NOMO-1 treated with DMSO at 0.1 percent for 48 hours (cell line): ENCODE measurements at regions not wholly inside any gene's neighbourhood (a gene's known extent, or its start where the extent isn't known, plus 50 kb on each side); places are given as distances from the start of the nearest gene placed in this dataset.

ENCODE experiments used
- DNase-seq: peaks from one replicate; lab custom pipeline; 2025; ENCODE audit not compliant: unreplicated experiment; lab: John Stamatoyannopoulos, UW

DNA sequence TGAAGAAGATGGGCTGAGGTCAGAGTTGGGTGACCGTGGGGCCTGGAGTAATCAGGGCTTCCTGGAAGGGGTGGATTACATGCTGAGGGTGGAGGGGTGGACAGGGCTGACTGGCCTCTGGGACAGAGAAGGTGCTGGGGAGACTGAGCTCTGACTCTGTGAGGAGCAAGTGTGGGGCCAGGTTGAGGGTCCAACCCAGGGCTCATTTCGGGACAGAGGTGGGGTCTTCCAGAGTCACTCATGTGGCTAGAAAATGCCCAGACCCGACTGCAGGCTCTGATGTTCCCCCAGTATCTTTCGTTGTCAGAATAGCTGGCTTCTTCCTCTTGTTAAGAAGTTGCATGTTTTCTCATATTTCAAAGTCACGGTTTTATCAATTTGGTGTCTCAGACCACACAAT is 311.8 kb downstream of the PTPRU start:
- no peak for DNase-seq

DNA sequence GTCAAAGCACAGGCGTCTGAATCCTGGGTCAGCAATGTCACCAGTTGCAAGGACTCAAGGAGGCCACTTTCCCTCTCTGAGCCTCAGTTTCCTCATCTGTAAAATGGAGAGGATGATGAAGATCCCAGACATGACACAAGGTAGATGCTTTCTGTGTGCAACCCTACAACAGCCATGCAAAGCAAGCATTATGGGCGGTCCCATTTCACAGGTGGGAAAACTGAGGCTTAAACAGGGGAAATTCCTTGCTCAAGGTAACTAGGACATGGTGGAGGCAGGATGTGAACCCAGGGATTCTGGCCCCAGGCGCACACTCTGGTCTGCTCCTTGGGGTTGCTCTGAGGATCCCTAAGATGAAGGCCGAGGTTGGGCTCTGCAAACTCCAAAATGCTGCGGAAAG is 311.0 kb downstream of the PTPRU start:
- DNase-seq: no peak

DNA sequence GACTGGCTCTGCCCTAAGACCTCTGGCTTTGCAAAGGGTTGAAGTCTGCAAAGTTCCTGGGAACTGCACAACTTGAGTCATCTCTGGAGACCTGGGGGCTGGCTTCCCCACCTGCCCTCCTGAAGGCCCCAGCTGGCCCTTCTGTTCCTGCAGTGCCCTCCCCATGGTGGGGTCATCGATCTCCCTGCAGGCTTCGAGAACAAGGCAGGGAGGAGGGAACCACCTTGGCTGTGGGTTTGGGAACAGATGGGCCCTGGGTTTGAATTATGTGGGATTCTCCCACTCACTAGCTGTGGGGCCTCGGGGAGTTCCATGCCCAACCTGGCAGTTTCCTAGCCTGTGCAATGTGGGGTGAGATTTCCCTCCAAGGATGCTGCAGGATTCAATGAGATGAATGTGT is 310.2 kb downstream of the PTPRU start:
- no peak for DNase-seq

DNA sequence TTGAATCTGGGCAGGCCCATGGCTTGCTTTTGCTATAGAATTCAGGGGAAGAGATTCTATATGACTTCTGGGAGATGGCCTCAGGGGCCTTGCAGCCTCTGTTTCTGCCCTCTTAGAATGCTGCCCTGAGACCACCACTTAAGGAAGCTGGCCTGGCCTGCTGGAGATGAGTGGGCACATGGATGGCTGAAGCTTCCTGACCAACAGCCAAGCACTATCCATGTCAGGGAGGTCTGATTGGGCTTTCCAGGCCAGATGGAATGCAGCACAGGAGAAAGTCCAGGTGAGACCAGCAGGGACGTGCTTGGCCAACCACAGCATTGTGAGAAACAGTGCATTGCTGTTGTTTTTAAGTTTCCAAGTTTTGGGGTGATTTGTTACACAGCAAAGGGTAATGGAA is 308.1 kb downstream of the PTPRU start:
- DNase-seq: no peak

DNA sequence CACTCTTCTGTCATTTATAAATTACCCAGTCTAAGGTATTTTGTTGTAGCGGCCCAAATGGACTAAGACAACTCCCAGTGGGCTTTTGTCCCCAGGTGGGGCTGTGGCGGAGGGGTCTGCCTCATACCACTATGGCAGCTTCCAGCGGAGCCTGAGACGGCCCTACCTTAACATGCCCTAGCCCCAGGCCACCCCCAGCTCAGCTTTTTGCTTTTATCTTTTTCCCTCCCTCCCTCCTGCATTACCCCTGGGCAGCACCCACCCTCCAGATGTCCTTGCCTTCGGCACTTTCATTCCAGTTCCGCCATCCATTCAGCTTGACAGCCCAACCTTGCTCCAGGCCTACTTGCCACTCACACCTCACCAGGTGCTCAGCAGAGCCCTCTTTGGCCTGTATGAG is 307.3 kb downstream of the PTPRU start:
- DNase-seq: no peak

DNA sequence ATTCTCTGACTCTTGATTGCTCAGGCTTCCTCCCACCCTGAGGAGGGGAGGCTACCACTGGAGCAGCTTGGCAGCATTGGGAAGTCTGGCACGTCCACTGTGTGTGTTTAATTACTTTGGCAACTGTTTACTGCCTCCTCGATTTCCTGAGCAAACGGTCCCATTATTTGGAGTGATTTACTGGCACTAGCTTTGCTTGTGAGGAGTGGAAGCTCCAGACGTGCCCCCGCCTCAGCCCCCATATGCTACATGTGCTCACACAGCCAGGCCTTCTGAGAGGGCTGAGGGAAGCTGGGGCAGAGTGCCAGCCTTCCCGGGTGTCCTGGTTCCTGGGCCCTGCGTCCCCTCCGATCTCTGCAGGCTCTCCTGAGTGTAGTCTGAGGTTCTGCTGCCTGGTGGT is 306.2 kb downstream of the PTPRU start:
- DNase-seq: no peak

DNA sequence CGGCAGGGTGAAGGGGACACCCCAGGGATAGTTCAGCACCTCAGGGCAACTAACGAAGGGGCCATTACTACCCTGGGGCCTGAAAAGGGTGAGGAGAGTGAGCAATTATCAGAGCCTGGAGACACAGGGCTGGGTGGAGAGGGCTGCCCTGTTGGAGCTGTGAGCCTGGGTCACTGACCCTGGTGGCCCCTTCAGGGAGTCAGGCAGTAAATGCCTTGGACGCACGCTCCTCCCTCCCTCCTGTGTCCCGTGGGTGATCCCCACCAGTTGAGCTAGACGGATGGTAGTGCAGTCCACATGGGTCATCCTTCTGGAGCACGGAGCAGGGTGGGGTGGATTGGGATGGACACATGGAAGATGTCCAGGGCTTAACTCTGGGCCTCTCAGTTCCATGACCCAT is 305.3 kb downstream of the PTPRU start:
- DNase-seq: no peak

DNA sequence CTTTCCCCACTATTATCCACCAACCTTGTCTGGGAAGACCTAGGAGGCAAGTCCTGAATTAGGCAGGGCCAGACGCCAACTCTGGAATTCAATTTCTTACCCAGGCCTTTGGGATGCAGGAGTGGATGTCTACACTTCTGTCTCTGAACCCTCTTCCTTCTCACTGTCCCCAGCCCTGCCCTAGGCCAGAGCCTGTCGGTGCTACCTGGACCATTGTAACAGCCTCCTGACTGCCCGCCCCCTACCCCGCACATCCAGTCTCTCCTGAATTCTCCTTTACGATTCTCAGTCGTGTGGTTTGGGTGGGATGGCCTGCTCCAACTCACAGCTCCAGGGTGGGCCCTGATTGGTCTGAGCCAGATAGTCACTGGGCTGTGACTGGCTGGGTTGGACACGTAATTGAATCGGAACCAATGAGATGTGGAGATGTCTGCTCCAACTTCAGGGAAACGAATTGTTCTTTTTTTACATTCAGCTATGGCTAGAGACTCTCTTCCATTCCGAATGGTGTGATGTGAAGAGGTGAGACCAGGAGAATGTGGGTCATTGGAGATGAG is 304.6 kb downstream of the PTPRU start:
- no peak for DNase-seq

DNA sequence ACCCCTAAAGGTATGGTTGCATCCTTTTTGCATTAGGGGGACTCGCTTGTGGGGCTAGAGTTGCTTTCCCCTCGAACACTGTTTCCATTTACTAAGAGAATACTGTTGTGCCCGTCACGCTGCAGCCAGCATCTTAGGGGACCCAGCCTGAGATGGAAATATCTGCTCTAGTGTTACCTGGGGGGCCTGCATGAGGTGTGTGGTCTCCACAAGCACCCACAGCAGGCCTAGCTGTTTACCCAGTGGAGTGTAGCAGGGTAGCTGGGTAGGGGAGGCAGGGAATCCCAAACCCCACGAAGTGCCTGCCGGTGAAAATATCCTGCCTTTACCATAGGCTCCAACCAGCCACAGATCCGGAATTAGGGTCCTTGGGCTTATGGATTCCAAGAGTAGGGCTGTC is 303.6 kb downstream of the PTPRU start:
- DNase-seq: no peak

DNA sequence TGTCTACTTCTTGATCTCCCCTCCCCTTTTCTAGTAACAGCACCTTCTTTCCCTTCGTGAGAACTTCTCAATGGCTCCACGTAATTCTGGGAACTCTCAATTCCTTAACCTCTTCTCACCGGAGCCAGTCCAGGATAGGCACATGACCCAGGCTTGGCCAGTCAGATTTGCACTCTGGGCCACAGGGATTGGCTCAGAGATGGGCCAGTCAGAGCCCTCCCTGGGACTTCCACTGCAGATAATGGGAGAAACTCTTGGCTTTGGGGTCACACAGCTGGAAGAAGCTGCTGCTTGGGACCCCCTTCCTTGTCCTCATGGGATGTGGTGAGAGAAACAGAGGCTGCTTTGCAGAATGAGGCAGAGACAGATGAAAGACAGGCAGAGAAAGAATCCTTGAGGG is 302.3 kb downstream of the PTPRU start:
- no peak for DNase-seq

DNA sequence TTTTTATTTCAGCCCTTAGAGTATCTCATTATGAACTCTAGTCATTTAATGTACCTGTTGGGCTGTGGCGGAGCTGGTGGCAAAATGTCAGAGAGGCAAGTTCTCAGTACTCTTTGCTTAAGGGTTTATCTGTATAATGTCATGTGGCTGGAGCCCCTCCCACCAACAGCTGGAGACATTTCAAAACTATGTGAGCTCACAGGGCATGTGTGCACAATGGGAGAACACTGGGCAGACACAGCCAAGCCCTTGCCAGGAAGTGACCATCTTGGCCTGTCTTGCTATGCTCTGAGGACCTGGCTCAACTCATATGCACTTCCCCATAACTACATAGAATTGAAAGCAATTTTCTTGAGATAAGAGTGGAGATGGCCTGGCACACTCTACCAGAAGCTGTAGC is 296.4 kb downstream of the PTPRU start:
- no peak for DNase-seq

DNA sequence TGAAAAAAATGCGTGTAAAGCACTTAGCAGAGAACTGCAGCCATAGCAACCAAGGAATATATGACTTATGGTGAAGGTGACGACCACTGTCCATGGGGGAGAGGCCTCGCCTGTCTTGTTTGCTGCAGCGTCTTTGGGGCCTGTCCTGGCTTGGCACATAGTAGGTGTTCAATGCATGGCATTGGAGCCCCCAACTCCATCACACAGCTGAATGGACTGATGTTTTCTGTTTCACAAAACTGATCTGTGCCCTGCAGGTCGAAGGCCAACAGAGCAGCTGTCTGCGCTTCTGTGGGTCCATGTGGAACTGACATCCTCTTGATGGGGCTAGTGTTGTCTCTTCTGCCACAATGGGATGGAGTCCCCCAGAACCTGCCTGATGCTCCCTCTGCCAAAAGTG is 296.0 kb downstream of the PTPRU start:
- no peak for DNase-seq

DNA sequence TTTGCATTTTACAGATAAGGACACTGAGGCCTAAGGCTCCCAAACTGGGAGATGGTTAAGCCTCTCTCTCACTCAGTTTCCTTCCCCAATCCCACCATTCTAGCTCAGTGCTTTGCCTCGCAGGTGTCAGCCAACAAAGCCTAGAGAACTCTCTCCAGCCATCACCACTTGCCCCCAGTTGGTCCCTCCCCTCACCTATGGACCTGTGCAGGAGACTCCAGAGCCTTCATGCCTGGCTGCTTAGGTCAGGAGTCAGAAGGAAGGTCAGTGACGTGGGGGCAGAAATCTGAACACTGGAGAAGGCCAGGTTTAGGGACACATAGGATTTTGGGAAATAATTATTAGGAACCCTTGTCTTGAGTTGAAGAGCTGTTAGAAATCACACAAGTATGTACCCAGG is 295.3 kb downstream of the PTPRU start:
- DNase-seq: no peak

DNA sequence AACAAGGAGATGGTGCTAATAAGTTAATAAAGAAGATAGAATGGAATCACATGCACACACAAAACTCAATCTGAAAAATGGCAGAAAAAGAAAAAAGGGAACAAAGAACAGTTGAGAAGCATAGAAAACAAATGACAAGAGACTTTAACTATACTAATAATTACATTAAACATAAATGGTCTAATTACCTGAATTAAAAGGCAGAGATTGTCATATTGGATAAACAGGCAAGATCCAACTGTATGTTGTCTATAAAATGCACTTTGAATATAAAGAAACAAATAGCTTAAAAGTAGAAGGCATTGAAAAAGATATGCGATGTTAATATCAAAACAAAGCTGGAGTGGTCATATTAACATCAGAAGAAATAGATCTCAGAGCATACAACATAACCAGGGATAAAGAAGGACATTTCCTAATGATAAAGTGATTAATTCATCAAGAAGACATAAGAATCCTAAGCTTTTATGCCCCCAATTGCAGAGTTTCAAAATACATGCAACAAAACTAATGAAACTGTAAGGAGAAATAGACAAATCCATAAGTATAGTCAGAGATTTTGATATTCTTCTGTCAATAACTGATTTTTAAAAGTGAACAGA is 293.5 kb downstream of the PTPRU start:
- DNase-seq: no peak

DNA sequence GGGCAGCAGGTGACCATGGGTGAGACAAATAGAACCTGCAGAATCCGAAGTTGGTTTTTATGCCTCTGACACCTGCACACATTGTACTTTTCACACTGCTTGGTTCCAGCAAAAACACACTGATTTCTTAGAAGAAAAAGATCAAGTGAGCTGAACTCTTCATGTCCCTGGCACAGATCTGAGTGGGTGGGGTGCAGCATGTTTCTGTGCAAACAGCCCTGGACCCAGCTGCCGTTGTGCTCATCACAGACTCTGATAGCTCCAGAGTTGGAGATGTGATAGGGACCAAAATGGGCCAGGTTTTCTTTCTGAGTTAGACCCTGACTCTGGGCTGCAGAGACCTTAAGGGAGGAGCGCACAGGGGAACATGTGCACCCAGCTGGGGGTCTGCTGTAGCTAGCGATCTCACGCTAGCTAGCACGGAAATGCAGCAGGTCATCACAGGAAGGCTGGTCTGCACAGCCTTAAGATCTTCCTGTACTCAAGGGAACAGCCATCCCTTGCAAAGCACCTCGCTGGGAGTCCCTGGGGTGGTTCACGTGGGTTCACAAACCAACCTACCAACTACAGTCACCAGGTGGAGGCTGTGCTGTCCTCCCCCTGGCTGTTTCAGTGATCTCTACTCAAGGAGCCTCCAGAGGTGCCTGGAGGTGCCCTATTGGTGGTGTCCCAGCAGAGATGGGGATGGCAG is 291.1 kb downstream of the PTPRU start:
- DNase-seq: no peak

DNA sequence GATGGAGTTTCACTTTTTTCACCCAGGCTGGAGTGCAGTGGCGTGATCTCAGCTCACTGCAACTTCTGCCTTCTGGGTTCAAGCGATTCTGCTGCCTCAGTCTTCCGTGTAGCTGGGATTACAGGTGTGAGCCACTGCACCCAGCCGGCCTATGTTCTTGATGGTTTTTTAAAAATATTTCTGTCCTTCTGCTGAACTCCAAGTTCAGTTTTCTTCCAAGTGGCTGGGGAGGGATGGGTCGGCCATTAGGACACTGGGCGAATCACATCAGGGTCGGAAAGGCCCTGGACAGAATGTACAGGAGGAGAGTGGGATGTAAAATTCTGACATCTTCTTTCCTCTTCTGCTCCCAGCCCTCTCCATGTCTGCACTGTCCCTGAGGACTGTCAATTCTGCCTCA is 289.6 kb downstream of the PTPRU start:
- DNase-seq: no peak

DNA sequence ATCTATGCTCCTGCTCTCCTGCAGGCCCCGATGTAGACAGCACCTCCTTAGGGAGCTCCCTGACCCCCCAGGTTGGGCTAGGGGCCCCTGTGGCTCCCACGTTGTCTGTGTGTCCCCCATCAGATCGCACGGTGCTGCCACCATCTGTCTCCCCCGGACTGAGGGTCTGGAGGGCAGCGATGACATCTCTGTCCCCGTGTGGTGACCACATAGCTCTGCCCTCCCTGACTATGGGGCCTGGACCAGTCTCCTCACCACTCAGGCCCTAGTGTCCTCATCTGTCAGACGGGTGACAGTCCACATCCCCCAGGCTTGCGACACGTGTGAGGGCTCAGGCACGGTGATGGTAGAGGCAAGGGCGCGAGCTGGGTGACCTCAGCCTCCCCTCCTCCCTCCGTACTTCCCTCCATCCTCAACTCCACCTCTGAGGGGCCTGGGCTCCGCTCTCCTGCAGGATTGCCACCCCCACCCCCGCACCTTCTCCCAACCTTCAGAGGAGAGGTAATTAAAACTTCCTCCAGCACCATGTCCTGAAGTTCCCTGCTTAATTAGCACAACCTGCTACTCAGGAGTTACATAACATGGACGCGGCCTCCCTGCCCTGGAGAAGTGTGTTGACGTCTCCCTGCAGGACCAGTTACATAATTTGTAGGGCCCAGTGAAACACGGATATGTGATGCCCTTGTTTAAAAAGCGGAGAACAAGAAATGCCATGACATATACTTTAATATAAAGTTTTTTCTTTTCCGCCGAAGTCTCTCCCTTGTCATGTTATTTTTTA is 288.2 kb downstream of the PTPRU start:
- no peak for DNase-seq

DNA sequence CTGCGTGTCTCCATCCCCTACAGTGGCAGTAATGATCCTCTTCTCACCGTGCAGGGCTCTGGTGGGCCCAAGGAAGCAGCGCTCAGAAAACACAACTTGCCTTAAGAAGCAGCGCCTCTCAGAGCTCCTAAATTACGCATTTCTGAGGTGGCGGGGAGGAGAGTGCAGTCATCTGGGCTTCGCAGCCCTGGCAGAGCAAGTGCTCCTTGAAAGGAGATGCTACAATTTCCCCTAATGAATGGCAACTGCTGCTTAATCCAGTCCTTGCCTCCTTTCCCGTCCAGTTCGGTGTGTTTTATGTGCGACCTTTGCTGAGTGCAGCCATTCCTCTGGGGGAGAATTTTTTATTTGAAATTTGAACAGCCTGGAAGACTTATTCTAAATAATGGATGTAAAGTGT is 287.3 kb downstream of the PTPRU start:
- DNase-seq: no peak

DNA sequence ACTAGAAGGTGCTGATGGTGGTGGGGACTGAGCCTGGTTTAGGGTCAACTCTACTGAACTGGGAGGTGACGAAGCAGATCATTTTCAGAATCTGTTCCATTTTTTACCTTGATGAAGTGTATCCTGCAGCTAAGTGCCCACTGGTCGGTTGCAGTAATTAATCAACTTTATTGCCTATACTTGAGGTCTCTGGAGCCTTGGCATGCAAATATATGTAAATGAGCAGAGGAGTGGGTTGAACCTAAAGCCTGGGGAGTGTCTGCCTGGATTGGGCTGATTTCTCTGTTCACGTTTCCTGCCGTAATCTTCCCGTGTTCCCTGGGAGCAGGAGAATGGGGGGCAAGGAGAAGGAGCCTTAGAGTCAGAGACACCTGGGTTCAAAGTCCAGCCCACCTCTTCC is 286.8 kb downstream of the PTPRU start:
- DNase-seq: no peak

DNA sequence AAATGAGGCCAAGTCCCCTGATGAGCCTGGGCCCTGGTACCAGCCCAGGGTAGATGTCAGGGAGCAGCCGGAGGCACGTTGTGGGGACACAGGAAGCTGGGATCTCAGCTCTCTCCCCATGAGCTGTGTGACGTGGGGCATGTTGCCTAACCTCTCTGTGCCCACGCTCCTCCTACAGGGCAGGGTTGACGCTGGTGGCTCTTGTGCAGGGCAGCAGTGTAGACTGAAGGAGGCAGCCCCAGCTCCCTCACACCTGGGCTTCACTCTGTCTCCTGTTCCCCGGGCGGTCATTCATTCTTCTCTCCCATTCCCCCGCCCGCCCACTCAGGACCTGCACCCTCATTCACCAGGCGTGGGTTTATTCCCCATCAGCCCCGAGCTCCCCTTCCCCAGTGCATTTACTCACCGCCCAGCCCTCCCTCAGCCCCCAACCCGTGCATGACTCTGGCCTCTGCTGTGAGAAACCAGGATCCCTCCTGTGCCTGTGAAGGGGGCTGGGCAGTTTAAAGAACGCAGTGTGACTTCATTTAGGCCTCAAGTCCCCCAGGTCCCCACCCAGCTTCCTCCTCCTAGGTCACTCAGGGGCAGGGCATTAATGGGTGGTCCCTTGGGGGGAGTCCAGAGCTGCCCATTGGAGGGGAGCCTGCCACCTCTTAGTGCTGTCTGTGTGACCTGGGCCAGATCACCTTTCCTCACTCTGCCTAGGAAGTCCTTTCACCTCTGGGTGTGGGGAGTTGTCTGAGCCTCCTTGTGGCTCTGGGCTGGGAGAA is 285.7 kb downstream of the PTPRU start:
- DNase-seq: no peak

DNA sequence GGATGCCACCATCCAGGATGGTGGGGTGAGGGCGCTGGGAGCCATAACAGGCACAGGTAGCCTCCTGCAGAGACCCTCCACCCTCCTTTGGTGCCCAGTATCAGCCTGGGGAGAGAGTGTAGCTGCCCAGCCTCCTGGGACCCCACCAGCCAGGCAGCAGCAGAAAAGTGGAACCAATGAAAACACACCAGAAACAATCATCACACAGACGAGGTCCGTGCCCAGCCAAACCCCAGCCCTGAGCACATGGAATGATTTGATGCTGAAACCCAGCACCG is 285.1 kb downstream of the PTPRU start:
- DNase-seq: no peak
